Suprapubic skin (tissue), 4 donors: ENCODE measurements at regions not wholly inside any gene's neighbourhood (a gene's known extent, or its start where the extent isn't known, plus 50 kb on each side); places are given as distances from the start of the nearest gene placed in this dataset.

ENCODE experiments used
- DNase-seq, 2 donors: peaks; one replicate each; pipeline ENCODE4 v3.0.0-alpha.2; 2019; ENCODE audit warnings: low spot score in 2 of 2
- H3K27ac ChIP-seq: fragments of 200-600 bp; sonication (generic); one replicate; pipeline ENCODE4 v1.5.1; 2019
- H3K27me3 ChIP-seq: fragments of 200-600 bp; sonication (generic); one replicate; pipeline ENCODE4 v1.5.1; 2019
- H3K36me3 ChIP-seq: fragments of 200-600 bp; sonication (generic); one replicate; pipeline ENCODE4 v1.5.1; 2019
- H3K4me1 ChIP-seq: fragments of 200-600 bp; sonication (generic); one replicate; pipeline ENCODE4 v1.5.1; 2019
- H3K4me3 ChIP-seq: fragments of 200-600 bp; sonication (generic); one replicate; pipeline ENCODE4 v1.5.1; 2019; ENCODE audit warnings: mild to moderate bottlenecking
- H3K9me3 ChIP-seq: fragments of 200-600 bp; sonication (generic); one replicate; pipeline ENCODE4 v1.5.1; 2019
- CTCF ChIP-seq, 2 donors: fragments of 200-600 bp in 1 of 2; fragments of 450-650 bp in 1 of 2; sonication (generic) in 1 of 2; IDR thresholded peaks; one replicate each; pipeline ENCODE4 v1.5.1; 2016 to 2019; ENCODE audit warnings: antibody characterized with exemption in 2 of 2, mild to moderate bottlenecking in 1 of 2, moderate library complexity in 1 of 2
- EP300 ChIP-seq: sonication (generic); formaldehyde crosslinking; IDR thresholded peaks from one replicate; pipeline ENCODE4 v1.6.1; 2017; ENCODE audit warnings: antibody characterized with exemption
- POLR2A ChIP-seq, 2 donors: fragments of 450-650 bp; IDR thresholded peaks; one replicate each; pipeline ENCODE4 v1.6.1; 2017; ENCODE audit warnings: antibody characterized with exemption in 2 of 2, mild to moderate bottlenecking in 2 of 2, moderate library complexity in 2 of 2
- POLR2AphosphoS5 ChIP-seq, 3 donors: sonication (generic); formaldehyde crosslinking; IDR thresholded peaks; one replicate each; pipeline ENCODE4 v1.6.1; 2017; ENCODE audit warnings: antibody characterized with exemption in 3 of 3
- WGBS: methylation state at CpG from one replicate; pipeline ENCODE4 v1.1.5; 2018; 5-methylcytosine and 5-hydroxymethylcytosine counted together

- WGBS, result 34% methylated on average over 3 of the region's 3 CpGs
- Histone ChIP-seq H3K27me3 (no peaks in the 10 kb centered on the region), H3K9me3 (no peaks in the 10 kb centered on the region), H3K27ac (no peak overlapping the region), H3K4me3 (no peak overlapping the region), H3K4me1 (no peaks in the 10 kb centered on the region), H3K36me3 (no peaks in the 10 kb centered on the region)
- no peak for TF ChIP-seq POLR2A (IDR thresholded peaks at IDR 0.05)
- TF ChIP-seq EP300, result no peak
- TF ChIP-seq CTCF (IDR thresholded peaks at IDR 0.05), result no peak
- TF ChIP-seq POLR2AphosphoS5 (IDR thresholded peaks at IDR 0.05), result peak in 1 of 3 donors; percentile 32
- DNase-seq, result peak in 1 of 2 donors; percentile 61
These were observed 529.4 kb upstream of the HTR2A start for GRCh38 chr13:47426126-47426849.

- Histone ChIP-seq H3K27me3 (no peaks in the 10 kb centered on the region), H3K27ac (no peak overlapping the region), H3K4me1 (no peaks in the 10 kb centered on the region), H3K4me3 (no peak overlapping the region), H3K9me3 (no peaks in the 10 kb centered on the region), H3K36me3 (no peaks in the 10 kb centered on the region)
- TF ChIP-seq POLR2A (IDR thresholded peaks at IDR 0.05) (no peak), EP300 (no peak), POLR2AphosphoS5 (IDR thresholded peaks at IDR 0.05) (no peak), CTCF (IDR thresholded peaks at IDR 0.05) (no peak)
- WGBS, result 65% methylated on average over 1 of the region's 1 CpG
- DNase-seq, result no peak
These were observed 524.7 kb upstream of the HTR2A start for GRCh38 chr13:47421525-47421924.

- TF ChIP-seq POLR2AphosphoS5 (IDR thresholded peaks at IDR 0.05) (no peak), POLR2A (IDR thresholded peaks at IDR 0.05) (no peak), CTCF (IDR thresholded peaks at IDR 0.05) (no peak), EP300 (no peak)
- DNase-seq, result no peak
- no peaks in the 10 kb centered on the region for H3K4me1 ChIP-seq
These were observed 523.7 kb upstream of the HTR2A start for GRCh38 chr13:47420568-47420967.

GRCh38 chr13:47420020-47420419 is 523.2 kb upstream of the HTR2A start:
- H3K4me3 ChIP-seq, result no peak overlapping the region
- H3K36me3 ChIP-seq, result no peaks in the 10 kb centered on the region
- H3K4me1 ChIP-seq, result no peaks in the 10 kb centered on the region
- H3K27ac ChIP-seq, result no peak overlapping the region
- H3K27me3 ChIP-seq, result no peaks in the 10 kb centered on the region
- DNase-seq, result no peak
- 50% methylated on average over 1 of the region's 1 CpG for WGBS
- no peak for TF ChIP-seq EP300
- no peak for TF ChIP-seq POLR2AphosphoS5 (IDR thresholded peaks at IDR 0.05)
- TF ChIP-seq POLR2A (IDR thresholded peaks at IDR 0.05), result no peak
- TF ChIP-seq CTCF (IDR thresholded peaks at IDR 0.05), result no peak
- H3K9me3 ChIP-seq, result no peaks in the 10 kb centered on the region

More at GRCh38 chr13:47420568-47420967, 523.7 kb upstream of the HTR2A start:
- H3K27ac ChIP-seq, result no peak overlapping the region
- H3K36me3 ChIP-seq, result no peaks in the 10 kb centered on the region
- 100% methylated on average over 1 of the region's 1 CpG for WGBS
- H3K27me3 ChIP-seq, result no peaks in the 10 kb centered on the region
- no peaks in the 10 kb centered on the region for H3K9me3 ChIP-seq
- H3K4me3 ChIP-seq, result no peak overlapping the region

- H3K4me3 ChIP-seq, result no peak overlapping the region
- no peaks in the 10 kb centered on the region for H3K9me3 ChIP-seq
- H3K27me3 ChIP-seq, result no peaks in the 10 kb centered on the region
- no peaks in the 10 kb centered on the region for H3K4me1 ChIP-seq
- H3K36me3 ChIP-seq, result no peaks in the 10 kb centered on the region
- no peak overlapping the region for H3K27ac ChIP-seq
- TF ChIP-seq CTCF (IDR thresholded peaks at IDR 0.05), result no peak
- TF ChIP-seq POLR2AphosphoS5 (IDR thresholded peaks at IDR 0.05), result no peak
- TF ChIP-seq EP300, result no peak
- TF ChIP-seq POLR2A (IDR thresholded peaks at IDR 0.05), result no peak
- WGBS, result 90% methylated on average over 3 of the region's 3 CpGs
- DNase-seq, result no peak
These were observed 521.5 kb upstream of the HTR2A start for GRCh38 chr13:47418206-47418920.
